22Rv1 (cell line): ENCODE measurements at regions not wholly inside any gene's neighbourhood (a gene's known extent, or its start where the extent isn't known, plus 50 kb on each side); places are given as distances from the start of the nearest gene placed in this dataset.

ENCODE experiments used
- H3K27ac ChIP-seq: fragments of 450-650 bp; 2 replicates; pipeline ENCODE4 v1.5.1; 2017
- ZFX ChIP-seq: fragments of 450-650 bp; IDR thresholded peaks from 2 replicates; pipeline ENCODE4 v1.6.1; 2017; ENCODE audit warnings: antibody characterized with exemption, borderline replicate concordance
- TF ChIP-seq, protein P1 (sequence below): fragments of 450-650 bp; IDR thresholded peaks from 2 replicates; pipeline ENCODE4 v1.5.1; 2017; ENCODE audit warnings: mild to moderate bottlenecking

DNA sequence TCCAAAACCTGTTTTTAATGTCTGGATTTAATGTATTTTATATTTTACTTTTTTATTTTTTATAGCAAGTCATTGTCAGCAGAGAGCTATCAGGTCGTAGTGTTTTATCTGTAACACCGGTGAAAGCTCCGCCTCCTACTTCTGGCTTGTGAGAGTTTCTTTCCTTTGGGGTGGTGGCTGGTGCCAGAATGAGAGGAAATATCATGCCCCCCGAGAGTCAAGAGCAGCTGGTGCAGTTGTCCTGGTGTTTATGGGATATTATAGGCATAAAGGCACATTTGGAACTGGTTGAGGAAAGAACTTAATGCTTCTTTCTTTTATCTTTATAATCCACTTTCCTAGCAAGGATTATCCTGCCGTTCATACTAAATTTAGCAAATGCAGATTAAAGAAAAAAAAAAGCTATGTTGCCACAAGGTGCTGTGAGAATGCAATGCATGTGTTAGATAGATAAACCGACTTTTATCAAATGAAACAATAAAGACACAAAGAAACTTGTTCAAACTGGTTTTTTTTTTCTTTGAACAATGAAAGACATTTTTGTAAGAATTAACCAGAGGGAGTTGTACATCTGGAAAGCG lies 260.1 kb upstream of the PLSCR5 start:
- H3K27ac ChIP-seq = no peak overlapping the region
- no peak for TF ChIP-seq ZFX

DNA sequence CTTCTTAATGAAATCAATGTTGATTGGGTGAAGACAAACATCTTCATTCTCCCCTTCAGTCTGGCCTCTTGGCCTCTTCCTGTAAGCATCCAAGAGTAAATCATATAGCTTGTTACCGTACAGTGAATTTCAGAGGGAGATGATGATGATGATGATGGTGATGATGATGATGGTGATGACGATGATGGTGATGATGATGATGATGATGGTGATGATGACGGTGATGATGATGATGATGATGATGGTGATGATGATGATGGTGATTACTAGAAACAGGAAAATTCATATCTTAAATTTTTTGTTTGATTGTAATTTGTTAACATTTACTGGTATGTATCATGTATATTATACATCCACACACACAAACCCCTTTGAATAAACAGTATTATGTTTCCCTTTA lies 256.1 kb upstream of the PLSCR5 start:
- no peak for TF ChIP-seq ZFX
- TF ChIP-seq, protein P1, sequence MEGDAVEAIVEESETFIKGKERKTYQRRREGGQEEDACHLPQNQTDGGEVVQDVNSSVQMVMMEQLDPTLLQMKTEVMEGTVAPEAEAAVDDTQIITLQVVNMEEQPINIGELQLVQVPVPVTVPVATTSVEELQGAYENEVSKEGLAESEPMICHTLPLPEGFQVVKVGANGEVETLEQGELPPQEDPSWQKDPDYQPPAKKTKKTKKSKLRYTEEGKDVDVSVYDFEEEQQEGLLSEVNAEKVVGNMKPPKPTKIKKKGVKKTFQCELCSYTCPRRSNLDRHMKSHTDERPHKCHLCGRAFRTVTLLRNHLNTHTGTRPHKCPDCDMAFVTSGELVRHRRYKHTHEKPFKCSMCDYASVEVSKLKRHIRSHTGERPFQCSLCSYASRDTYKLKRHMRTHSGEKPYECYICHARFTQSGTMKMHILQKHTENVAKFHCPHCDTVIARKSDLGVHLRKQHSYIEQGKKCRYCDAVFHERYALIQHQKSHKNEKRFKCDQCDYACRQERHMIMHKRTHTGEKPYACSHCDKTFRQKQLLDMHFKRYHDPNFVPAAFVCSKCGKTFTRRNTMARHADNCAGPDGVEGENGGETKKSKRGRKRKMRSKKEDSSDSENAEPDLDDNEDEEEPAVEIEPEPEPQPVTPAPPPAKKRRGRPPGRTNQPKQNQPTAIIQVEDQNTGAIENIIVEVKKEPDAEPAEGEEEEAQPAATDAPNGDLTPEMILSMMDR = no peak
- no peak overlapping the region for H3K27ac ChIP-seq

DNA sequence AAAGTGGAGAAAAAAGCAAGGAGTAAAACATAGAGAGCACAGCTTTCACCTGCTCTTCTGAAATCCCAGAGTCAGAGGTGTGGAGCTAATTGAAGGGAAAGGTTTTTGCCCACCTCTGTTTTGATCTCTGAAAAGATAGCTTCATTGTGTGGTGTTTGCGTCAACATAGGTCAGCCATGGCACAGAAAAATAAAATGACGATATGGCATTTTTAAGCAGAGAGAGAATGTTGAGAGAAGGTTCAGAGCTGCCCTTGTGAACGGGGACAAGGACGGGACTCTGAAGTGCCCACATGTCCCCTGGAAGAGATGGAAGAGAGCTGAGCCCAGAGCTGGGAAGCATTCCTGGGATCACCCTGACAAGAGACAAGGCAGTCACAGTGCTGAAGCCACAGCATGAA lies 249.4 kb upstream of the PLSCR5 start:
- TF ChIP-seq, protein P1 = no peak
- no peak for TF ChIP-seq ZFX
- no peak overlapping the region for H3K27ac ChIP-seq

DNA sequence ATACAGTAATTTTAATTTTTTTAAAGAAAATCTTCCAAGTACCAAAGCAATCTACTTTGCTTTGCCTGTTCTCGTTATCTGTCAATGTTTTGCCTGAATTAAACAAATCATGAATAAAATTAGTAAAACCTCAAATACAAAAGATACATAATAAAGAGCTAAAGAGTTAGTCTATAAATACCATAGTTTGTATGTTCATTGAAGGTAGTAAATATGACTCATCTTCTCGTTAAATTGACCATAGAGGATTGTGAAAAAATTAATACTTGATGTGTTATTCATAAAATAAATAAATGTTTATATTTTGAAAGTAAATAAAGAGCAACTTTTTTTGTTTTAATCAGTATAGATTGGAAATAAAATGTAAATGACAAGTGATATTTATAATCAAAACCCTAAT lies 246.5 kb upstream of the PLSCR5 start:
- TF ChIP-seq ZFX = no peak
- TF ChIP-seq, protein P1 = no peak

DNA sequence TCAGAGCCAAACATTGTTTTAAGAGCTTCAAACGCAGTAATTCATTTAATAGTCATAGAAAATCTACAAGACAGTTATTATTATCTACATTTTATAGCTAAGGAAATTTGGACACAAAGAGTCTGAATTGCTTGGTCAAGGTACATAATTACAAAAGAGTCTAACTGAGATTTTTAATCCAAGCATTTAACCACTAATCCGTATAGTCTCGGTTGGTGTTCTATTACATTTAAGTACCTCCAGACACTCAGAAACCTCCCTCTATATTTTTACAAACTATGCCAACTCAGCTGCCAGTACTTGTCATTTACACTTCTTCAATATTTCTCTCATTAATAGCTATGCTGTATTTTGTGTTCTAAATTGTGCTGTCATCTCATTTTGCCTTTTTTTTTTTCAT lies 240.2 kb upstream of the PLSCR5 start:
- TF ChIP-seq, protein P1 = no peak
- TF ChIP-seq ZFX = no peak
- H3K27ac ChIP-seq = no peak overlapping the region

More for the DNA sequence above, 246.5 kb upstream of the PLSCR5 start:
- H3K27ac ChIP-seq = no peak overlapping the region

DNA sequence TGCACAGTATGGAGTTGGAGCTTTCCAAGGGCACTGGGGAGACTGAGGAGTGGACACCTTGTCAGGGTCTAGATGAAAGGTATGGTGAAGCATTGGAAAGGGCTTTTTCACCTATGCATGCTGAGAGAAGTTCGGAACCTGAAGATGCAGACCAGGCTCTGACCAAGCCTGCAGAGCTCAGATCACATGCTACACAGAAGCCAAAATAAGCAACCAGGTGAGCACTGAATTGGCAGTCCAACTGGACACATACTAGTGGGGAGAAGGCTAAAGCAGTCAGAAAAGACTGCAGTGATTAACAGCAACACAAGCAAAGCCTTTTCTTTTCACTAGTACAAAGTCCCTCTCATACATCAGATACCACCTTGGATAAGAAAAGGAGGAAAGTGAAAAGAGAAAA lies 238.3 kb upstream of the PLSCR5 start:
- no peak overlapping the region for H3K27ac ChIP-seq
- TF ChIP-seq, protein P1 = no peak
- no peak for TF ChIP-seq ZFX

DNA sequence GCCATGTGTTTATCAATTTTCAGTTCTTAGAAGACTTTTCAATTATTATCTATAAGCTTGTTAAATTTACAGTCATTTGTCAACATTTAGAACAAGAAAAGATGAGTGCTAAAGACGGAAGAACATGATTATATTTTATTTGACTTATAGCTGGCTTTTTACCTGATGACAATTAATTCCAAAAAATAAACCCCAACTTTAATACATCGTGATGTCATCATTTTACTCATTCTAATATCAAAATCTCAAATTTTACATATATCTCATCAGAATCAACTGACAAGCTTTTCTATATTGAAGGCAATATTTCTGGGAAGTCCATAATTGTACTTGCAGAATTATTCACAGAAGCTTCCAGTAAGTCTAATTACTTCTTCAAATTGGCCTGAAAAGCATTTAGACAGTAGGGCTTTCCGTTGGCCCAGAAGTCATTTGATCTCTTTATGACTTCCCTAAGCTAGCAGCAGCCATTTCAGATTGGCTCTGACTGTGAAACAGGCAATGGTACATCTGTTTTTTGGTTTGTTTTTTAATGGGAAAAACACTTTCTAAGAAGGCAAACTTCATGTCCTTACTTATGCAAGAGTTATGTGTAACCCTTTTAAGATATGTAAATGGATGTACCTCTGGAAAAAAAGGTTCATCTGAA lies 234.7 kb upstream of the PLSCR5 start:
- TF ChIP-seq, protein P1 = no peak
- TF ChIP-seq ZFX = no peak
- no peak overlapping the region for H3K27ac ChIP-seq
